ENCODE measurements at regions not wholly inside any gene's neighbourhood (a gene's known extent, or its start where the extent isn't known, plus 50 kb on each side); places are given as distances from the start of the nearest gene placed in this dataset.
A peak's percentile ranks its signal among the peaks of the same experiment; 100 is the strongest.
"Not testable (repeated sequence)": the region's sequence is repeated elsewhere in the genome, so short reads cannot be mapped to it uniquely, and the experiment has no call there.

GRCh38 chr5:58314356-58315210 is 145.3 kb downstream of the PLK2 start:
- Mint-ChIP-seq H3K27ac (peak overlapping the region; percentile 57), H3K4me3 (ENCODE audit: low read depth) (no peak overlapping the region)
- TF ChIP-seq, protein P1, sequence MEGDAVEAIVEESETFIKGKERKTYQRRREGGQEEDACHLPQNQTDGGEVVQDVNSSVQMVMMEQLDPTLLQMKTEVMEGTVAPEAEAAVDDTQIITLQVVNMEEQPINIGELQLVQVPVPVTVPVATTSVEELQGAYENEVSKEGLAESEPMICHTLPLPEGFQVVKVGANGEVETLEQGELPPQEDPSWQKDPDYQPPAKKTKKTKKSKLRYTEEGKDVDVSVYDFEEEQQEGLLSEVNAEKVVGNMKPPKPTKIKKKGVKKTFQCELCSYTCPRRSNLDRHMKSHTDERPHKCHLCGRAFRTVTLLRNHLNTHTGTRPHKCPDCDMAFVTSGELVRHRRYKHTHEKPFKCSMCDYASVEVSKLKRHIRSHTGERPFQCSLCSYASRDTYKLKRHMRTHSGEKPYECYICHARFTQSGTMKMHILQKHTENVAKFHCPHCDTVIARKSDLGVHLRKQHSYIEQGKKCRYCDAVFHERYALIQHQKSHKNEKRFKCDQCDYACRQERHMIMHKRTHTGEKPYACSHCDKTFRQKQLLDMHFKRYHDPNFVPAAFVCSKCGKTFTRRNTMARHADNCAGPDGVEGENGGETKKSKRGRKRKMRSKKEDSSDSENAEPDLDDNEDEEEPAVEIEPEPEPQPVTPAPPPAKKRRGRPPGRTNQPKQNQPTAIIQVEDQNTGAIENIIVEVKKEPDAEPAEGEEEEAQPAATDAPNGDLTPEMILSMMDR (IDR thresholded peaks at IDR 0.05; ENCODE audit: unreplicated experiment): no peak

GRCh38 chr5:58312299-58312698 is 147.6 kb downstream of the PLK2 start:
- no peak overlapping the region for H3K27ac Mint-ChIP-seq
- TF ChIP-seq, protein P1 (IDR thresholded peaks at IDR 0.05; ENCODE audit: unreplicated experiment): no peak
- H3K27me3 Mint-ChIP-seq: no peaks in the 10 kb centered on the region
- no peaks in the 10 kb centered on the region for H3K36me3 Mint-ChIP-seq (ENCODE audit: insufficient read depth)
- H3K4me1 Mint-ChIP-seq (ENCODE audit: low read depth): peaks cover 1% of the 10 kb centered on the region
- no peak for DNase-seq (ENCODE audit: low spot score, unreplicated experiment)
- no peak overlapping the region for H3K4me3 Mint-ChIP-seq (ENCODE audit: low read depth)
- H3K9me3 Mint-ChIP-seq (ENCODE audit: low read depth): peaks cover 5% of the 10 kb centered on the region

More at GRCh38 chr5:58314356-58315210, 145.3 kb downstream of the PLK2 start:
- Mint-ChIP-seq H3K27me3 (no peaks in the 10 kb centered on the region), H3K9me3 (ENCODE audit: low read depth) (no peaks in the 10 kb centered on the region), H3K4me1 (ENCODE audit: low read depth) (peaks cover 1% of the 10 kb centered on the region), H3K36me3 (ENCODE audit: insufficient read depth) (no peaks in the 10 kb centered on the region)
- no peak for DNase-seq (ENCODE audit: low spot score, unreplicated experiment)

DNA sequence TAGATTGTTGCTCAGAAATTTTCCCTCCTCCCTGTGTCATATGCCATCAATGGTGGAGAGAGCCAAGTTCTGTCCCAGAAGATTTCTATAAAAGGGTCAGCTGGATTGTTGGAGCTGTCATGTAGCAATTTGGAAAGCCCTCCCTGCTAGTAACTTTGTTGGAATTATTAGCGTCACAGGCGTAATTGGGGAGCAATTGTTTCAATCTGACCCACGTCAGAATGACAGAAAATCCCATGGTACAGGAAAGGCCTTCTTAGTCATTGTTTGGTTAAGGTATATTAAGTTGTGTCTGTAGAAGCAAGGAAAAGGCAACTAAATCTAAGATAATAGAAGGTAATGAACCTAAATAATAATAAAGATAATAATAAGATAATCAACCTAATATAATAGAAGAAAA is 148.4 kb downstream of the PLK2 start:
- Mint-ChIP-seq H3K27me3 (no peaks in the 10 kb centered on the region), H3K27ac (no peak overlapping the region), H3K4me1 (ENCODE audit: low read depth) (peaks cover 1% of the 10 kb centered on the region), H3K9me3 (ENCODE audit: low read depth) (peaks cover 5% of the 10 kb centered on the region), H3K4me3 (ENCODE audit: low read depth) (no peak overlapping the region), H3K36me3 (ENCODE audit: insufficient read depth) (no peaks in the 10 kb centered on the region)
- no peak for DNase-seq (ENCODE audit: low spot score, unreplicated experiment)
- TF ChIP-seq, protein P1 (IDR thresholded peaks at IDR 0.05; ENCODE audit: unreplicated experiment): no peak

DNA sequence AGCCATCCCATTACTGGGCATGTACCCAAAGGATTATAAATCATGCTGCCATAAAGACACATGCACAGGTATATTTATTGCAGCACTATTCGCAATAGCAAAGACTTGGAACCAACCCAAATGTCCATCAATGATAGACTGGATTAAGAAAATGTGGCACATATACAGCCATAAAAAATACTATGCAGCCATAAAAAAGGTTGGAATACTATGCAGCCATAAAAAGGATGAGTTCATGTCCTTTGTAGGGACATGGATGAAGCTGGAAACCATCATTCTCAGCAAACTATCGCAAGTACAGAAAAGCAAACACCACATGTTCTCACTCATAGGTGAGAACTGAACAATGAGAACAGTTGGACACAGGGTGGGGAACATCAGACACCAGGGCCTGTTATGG is 151.5 kb downstream of the PLK2 start:
- DNase-seq (ENCODE audit: low spot score, unreplicated experiment); H3K36me3 Mint-ChIP-seq (ENCODE audit: insufficient read depth); H3K27ac Mint-ChIP-seq; H3K4me3 Mint-ChIP-seq (ENCODE audit: low read depth); H3K4me1 Mint-ChIP-seq (ENCODE audit: low read depth); H3K9me3 Mint-ChIP-seq (ENCODE audit: low read depth); H3K27me3 Mint-ChIP-seq: not testable (repeated sequence)

GRCh38 chr5:58300346-58300895 is 159.5 kb downstream of the PLK2 start:
- DNase-seq (ENCODE audit: low spot score, unreplicated experiment): no peak
- Mint-ChIP-seq H3K9me3 (ENCODE audit: low read depth) (no peaks in the 10 kb centered on the region), H3K27ac (no peak overlapping the region), H3K27me3 (no peaks in the 10 kb centered on the region), H3K4me3 (ENCODE audit: low read depth) (no peak overlapping the region), H3K36me3 (ENCODE audit: insufficient read depth) (no peaks in the 10 kb centered on the region), H3K4me1 (ENCODE audit: low read depth) (no peaks in the 10 kb centered on the region)
- TF ChIP-seq, protein P1 (IDR thresholded peaks at IDR 0.05; ENCODE audit: unreplicated experiment): no peak

DNA sequence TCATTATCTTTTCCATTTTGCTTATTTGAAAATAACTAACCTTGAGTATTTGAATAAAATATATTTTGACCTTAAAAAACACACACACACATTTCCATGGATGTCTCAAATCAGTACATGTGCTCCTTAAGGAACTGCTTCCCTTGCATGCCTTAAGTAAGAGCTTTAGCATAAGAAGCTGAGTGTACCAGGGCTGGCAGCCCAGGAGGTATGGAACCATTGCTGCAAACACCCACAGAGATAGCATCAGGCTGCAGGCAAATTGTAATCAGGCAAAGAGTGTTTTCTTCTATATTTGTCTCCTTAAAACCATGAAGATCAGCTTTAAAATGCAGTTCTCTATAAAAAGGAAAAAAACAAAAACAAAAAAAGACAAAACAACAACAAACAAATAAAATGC is 160.6 kb downstream of the PLK2 start:
- Mint-ChIP-seq H3K4me3 (ENCODE audit: low read depth) (no peak overlapping the region), H3K27me3 (no peaks in the 10 kb centered on the region)
- TF ChIP-seq, protein P1 (IDR thresholded peaks at IDR 0.05; ENCODE audit: unreplicated experiment): no peak

More for the DNA sequence above, 160.6 kb downstream of the PLK2 start:
- Mint-ChIP-seq H3K27ac (no peak overlapping the region), H3K9me3 (ENCODE audit: low read depth) (no peaks in the 10 kb centered on the region), H3K36me3 (ENCODE audit: insufficient read depth) (no peaks in the 10 kb centered on the region), H3K4me1 (ENCODE audit: low read depth) (no peaks in the 10 kb centered on the region)
- no peak for DNase-seq (ENCODE audit: low spot score, unreplicated experiment)
